Neutrophil (primary cell): ENCODE measurements at regions not wholly inside any gene's neighbourhood (a gene's known extent, or its start where the extent isn't known, plus 50 kb on each side); places are given as distances from the start of the nearest gene placed in this dataset.

Experiments
- H3K27ac ChIP-seq: fragments of 200-600 bp; sonication (generic); 2 replicates; pipeline ENCODE4 v1.5.1; 2016; ENCODE audit warnings: mild to moderate bottlenecking, moderate library complexity
- H3K27me3 ChIP-seq: fragments of 200-600 bp; sonication (generic); 2 replicates; pipeline ENCODE4 v1.6.0; 2016; ENCODE audit warnings: mild to moderate bottlenecking
- H3K36me3 ChIP-seq: fragments of 200-600 bp; sonication (generic); 2 replicates; pipeline ENCODE4 v1.5.1; 2017
- H3K4me1 ChIP-seq, 2 experiments: fragments of 200-600 bp in 1 of 2; sonication (generic) in 1 of 2; 1 replicate in 1 of 2; 2 replicates in 1 of 2; pipeline versions ENCODE4 v1.5.1 to v1.6.1; 2013 to 2016; ENCODE audit warnings: low read depth in 1 of 2, low read length in 1 of 2, mild to moderate bottlenecking in 1 of 2, moderate library complexity in 1 of 2; ENCODE audit not compliant: control insufficient read depth in 1 of 2, insufficient read depth in 1 of 2
- H3K4me3 ChIP-seq, 2 experiments: fragments of 200-600 bp in 1 of 2; sonication (generic) in 1 of 2; 1 replicate in 1 of 2; 2 replicates in 1 of 2; pipeline ENCODE4 v1.5.1; 2013 to 2016; ENCODE audit warnings: low read depth in 1 of 2, low read length in 1 of 2, mild to moderate bottlenecking in 1 of 2, moderate library complexity in 1 of 2
- H3K9me3 ChIP-seq: fragments of 200-600 bp; sonication (generic); 2 replicates; pipeline ENCODE4 v1.5.1; 2016
- CTCF ChIP-seq: fragments of 200-600 bp; sonication (generic); IDR thresholded peaks from 2 replicates; pipeline ENCODE4 v1.5.1; 2016; ENCODE audit warnings: antibody characterized with exemption

DNA sequence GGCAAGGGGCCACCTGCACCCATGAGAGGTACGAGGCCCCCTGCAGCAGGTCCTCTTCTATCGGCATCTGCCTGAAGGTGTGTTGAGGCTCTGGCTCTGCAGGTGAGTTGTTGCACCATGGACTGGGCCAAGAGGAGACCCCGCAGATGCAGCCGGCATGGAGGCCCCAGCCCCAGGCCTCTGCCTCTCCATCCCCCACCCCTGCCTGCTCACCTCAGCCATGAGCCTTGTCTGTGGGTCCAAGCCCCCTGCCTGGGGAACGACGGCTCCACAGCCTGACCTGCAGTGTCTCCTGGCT is 1386.2 kb downstream of the BRD1 start:
- Histone ChIP-seq H3K36me3 (no peaks in the 10 kb centered on the region), H3K27me3 (no peaks in the 10 kb centered on the region), H3K4me3 (no peak overlapping the region), H3K4me1 (no peaks in the 10 kb centered on the region), H3K9me3 (no peaks in the 10 kb centered on the region), H3K27ac (no peak overlapping the region)
- TF ChIP-seq CTCF = no peak

DNA sequence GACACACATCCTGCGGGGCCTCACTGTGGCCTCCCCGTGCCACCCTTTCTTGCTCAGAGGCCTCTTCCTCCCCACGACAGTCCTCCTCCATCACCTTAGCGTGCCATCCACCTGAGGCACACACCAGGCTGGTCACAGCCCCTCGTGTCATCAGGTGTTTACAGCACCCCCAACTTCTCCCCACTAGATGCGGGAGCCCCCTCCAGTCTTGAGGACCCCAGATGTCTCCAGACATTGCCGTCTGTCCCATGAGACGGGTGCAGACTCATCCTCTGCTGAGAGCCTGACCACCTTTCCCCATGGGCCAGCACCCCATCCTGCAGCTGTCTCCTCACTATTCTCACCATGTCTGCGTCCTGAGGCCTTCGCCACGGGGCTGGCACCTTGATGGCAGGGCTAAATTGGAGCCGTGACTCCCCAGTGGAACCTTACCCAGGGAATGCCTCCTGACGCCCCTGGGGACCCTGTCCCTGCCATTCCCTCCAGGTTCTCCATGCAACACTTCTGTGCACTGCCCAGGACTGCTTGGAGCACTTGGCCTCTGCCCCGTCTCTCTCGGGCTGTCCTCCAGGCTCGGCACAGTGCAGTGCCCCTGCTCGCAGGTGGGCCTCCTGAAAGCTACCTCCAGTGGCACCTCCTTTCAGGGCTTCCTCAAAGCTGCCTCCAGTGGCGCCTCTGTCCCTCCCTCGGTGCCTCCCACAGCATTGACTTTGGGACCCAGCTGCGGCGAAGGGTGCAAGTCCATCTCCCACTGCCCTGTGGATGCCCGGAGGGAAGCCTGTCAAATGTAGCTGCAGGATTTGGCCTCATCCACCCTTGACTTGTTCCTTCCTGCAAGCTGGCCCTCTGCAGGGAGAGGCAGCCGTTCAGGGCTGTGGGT is 1386.8 kb downstream of the BRD1 start:
- TF ChIP-seq CTCF = no peak
- Histone ChIP-seq H3K4me1 (no peaks in the 10 kb centered on the region), H3K9me3 (no peaks in the 10 kb centered on the region), H3K27ac (no peak overlapping the region), H3K4me3 (no peak overlapping the region), H3K27me3 (no peaks in the 10 kb centered on the region), H3K36me3 (no peaks in the 10 kb centered on the region)

GRCh38 chr22:48440176-48440575 is 1387.5 kb downstream of the BRD1 start:
- Histone ChIP-seq H3K9me3 (no peaks in the 10 kb centered on the region), H3K27ac (no peak overlapping the region), H3K4me3 (no peak overlapping the region), H3K4me1 (no peaks in the 10 kb centered on the region), H3K36me3 (no peaks in the 10 kb centered on the region), H3K27me3 (no peaks in the 10 kb centered on the region)
- no peak for TF ChIP-seq CTCF

DNA sequence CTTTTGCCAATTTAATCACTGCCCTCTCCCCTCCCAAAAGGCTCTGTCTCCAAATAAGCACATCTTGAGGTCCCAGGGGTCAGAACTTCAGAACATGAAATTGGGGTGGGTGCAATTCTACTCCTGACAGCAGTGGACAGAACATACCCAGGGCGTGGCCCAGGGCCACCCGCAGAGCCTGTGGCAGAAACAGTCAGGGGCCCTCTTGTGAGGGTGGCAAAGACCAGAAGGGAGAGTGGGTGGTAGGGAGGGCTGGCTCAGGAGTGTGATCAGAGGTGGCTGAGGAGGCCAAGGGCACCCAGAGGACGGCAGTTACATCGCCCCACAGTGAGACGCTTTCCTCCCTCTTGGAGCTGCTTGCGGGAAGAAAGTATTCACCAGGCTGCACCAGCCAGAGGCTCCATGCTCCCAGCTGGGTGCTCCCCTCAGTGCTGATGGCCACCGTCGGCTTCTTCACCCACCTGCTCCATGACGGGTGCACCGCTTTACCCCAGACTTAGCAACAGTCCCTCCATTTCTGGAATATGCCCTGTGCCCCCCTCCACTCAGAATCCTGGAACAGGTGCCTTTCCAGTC is 1388.0 kb downstream of the BRD1 start:
- Histone ChIP-seq H3K4me3 (no peak overlapping the region), H3K9me3 (no peaks in the 10 kb centered on the region), H3K36me3 (no peaks in the 10 kb centered on the region), H3K27me3 (no peaks in the 10 kb centered on the region), H3K27ac (no peak overlapping the region), H3K4me1 (no peaks in the 10 kb centered on the region)
- TF ChIP-seq CTCF = no peak

- Histone ChIP-seq H3K9me3 (no peaks in the 10 kb centered on the region), H3K4me3 (no peak overlapping the region), H3K36me3 (no peaks in the 10 kb centered on the region), H3K27ac (no peak overlapping the region), H3K4me1 (no peaks in the 10 kb centered on the region), H3K27me3 (no peaks in the 10 kb centered on the region)
- no peak for TF ChIP-seq CTCF
These were observed 1388.7 kb downstream of the BRD1 start for GRCh38 chr22:48438800-48439559.
